HEK293T (cell line): ENCODE measurements at regions not wholly inside any gene's neighbourhood (a gene's known extent, or its start where the extent isn't known, plus 50 kb on each side); places are given as distances from the start of the nearest gene placed in this dataset.

Source experiments
- CTCF ChIA-PET: fragments of 350-600 bp; formaldehyde crosslinking; extraction: SDS; loops from one replicate; lab custom pipeline; 2021; ENCODE audit warnings: antibody characterized with exemption, inconsistent platforms; lab: Yijun Ruan, JAX
- POLR2A ChIA-PET: fragments of 350-600 bp; formaldehyde crosslinking; extraction: SDS; loops from one replicate; lab custom pipeline; 2020; ENCODE audit warnings: antibody characterized with exemption, inconsistent platforms; lab: Yijun Ruan, JAX
- DNase-seq: peaks from one replicate; pipeline ENCODE4 v3.0.0; 2012; ENCODE audit warnings: mixed read lengths; ENCODE audit errors: extremely low spot score
- ARNT ChIP-seq: fragments of 450-650 bp; IDR thresholded peaks from 2 replicates; pipeline ENCODE4 v1.6.1; 2017; ENCODE audit warnings: mild to moderate bottlenecking
- BHLHE40 ChIP-seq: fragments of 450-650 bp; IDR thresholded peaks from 2 replicates; pipeline ENCODE4 v1.6.1; 2016; ENCODE audit warnings: mild to moderate bottlenecking, moderate library complexity, borderline replicate concordance
- CTBP1 ChIP-seq: fragments of 450-650 bp; IDR thresholded peaks from 2 replicates; pipeline ENCODE4 v1.6.1; 2016; ENCODE audit warnings: borderline replicate concordance
- ELF4 ChIP-seq: fragments of 450-650 bp; IDR thresholded peaks from 2 replicates; pipeline ENCODE4 v1.6.1; 2017; ENCODE audit warnings: antibody characterized with exemption
- FOXA1 ChIP-seq: fragments of 450-650 bp; IDR thresholded peaks from 2 replicates; pipeline ENCODE4 v1.6.1; 2016; ENCODE audit warnings: mild to moderate bottlenecking
- FOXK2 ChIP-seq: fragments of 450-650 bp; IDR thresholded peaks from 2 replicates; pipeline ENCODE4 v1.6.1; 2016; ENCODE audit warnings: mild to moderate bottlenecking
- FOXM1 ChIP-seq: fragments of 450-650 bp; IDR thresholded peaks from 2 replicates; pipeline ENCODE4 v1.6.1; 2017; ENCODE audit warnings: mild to moderate bottlenecking, borderline replicate concordance
- HDGF ChIP-seq: fragments of 450-650 bp; IDR thresholded peaks from 2 replicates; pipeline ENCODE4 v1.6.1; 2017; ENCODE audit warnings: antibody characterized with exemption, borderline replicate concordance
- L3MBTL2 ChIP-seq: fragments of 450-650 bp; conservative IDR thresholded peaks from 2 replicates; pipeline ENCODE4 v1.6.1; 2016; ENCODE audit warnings: mild to moderate bottlenecking
- LEF1 ChIP-seq: fragments of 450-650 bp; IDR thresholded peaks from 2 replicates; pipeline ENCODE4 v1.6.1; 2017; ENCODE audit warnings: mild to moderate bottlenecking, borderline replicate concordance
- NFRKB ChIP-seq: fragments of 450-650 bp; IDR thresholded peaks from 2 replicates; pipeline ENCODE4 v1.6.1; 2016; ENCODE audit warnings: mild to moderate bottlenecking, moderate library complexity
- PKNOX1 ChIP-seq: fragments of 450-650 bp; IDR thresholded peaks from 2 replicates; pipeline ENCODE4 v1.6.1; 2016
- SP1 ChIP-seq: fragments of 450-650 bp; IDR thresholded peaks from 2 replicates; pipeline ENCODE4 v1.6.1; 2017
- SUZ12 ChIP-seq: fragments of 450-650 bp; IDR thresholded peaks from 2 replicates; pipeline ENCODE4 v1.6.1; 2016; ENCODE audit warnings: mild to moderate bottlenecking
- TARDBP ChIP-seq: fragments of 450-650 bp; IDR thresholded peaks from 2 replicates; pipeline ENCODE4 v1.6.1; 2016
- ZNF384 ChIP-seq: fragments of 450-650 bp; IDR thresholded peaks from 2 replicates; pipeline ENCODE4 v1.6.1; 2016

- no peak for TF ChIP-seq ARNT
- TF ChIP-seq ELF4 = no peak
- no peak for TF ChIP-seq L3MBTL2
- no peak for TF ChIP-seq TARDBP
- TF ChIP-seq LEF1 = no peak
- TF ChIP-seq HDGF = no peak
- TF ChIP-seq NFRKB = no peak
- no peak for TF ChIP-seq CTBP1
- no peak for TF ChIP-seq SUZ12
- no peak for TF ChIP-seq FOXK2
- TF ChIP-seq BHLHE40 = no peak
- TF ChIP-seq FOXA1 = no peak
- TF ChIP-seq SP1 = no peak
- TF ChIP-seq PKNOX1 = no peak
- no peak for TF ChIP-seq ZNF384
- POLR2A ChIA-PET = no interaction called here
- no peak for DNase-seq
- CTCF ChIA-PET = interaction anchor here (2.4 kb wide), 1 partner anchor 66 kb away, joined by 7 read pairs; no protein-coding TSS in a partner anchor
Measured at GRCh38 chr5:175795959-175796358, 75.4 kb upstream of the CPLX2 start.

GRCh38 chr5:175796536-175797499, 74.6 kb upstream of the CPLX2 start:
- DNase-seq = peak; percentile 95
- CTCF ChIA-PET = interaction anchor here (0.8 to 2.4 kb wide), 5 partner anchors 13 to 75 kb away, joined by 3 to 7 read pairs (median 3); no protein-coding TSS in a partner anchor
- TF ChIP-seq ZNF384 (no peak), CTBP1 (peak; percentile 44; the same call in 1 of the 2 replicates)
- POLR2A ChIA-PET = interaction anchor here (0.8 to 1.3 kb wide), 5 partner anchors 9 to 15 kb away, joined by 3 to 5 read pairs (median 4); no protein-coding TSS in a partner anchor

- TF ChIP-seq CTBP1 = no peak
- no peak for TF ChIP-seq FOXK2
- no peak for TF ChIP-seq FOXA1
- no peak for TF ChIP-seq LEF1
- no peak for TF ChIP-seq FOXM1
- DNase-seq = peak; percentile 22
- ChIA-PET POLR2A (interaction anchor here (1.2 to 1.3 kb wide), 2 partner anchors 11 to 13 kb away, joined by 4 to 5 read pairs; no protein-coding TSS in a partner anchor), CTCF (interaction anchor here (0.6 to 2.4 kb wide), 5 partner anchors 12 to 74 kb away, joined by 3 to 8 read pairs (median 4); no protein-coding TSS in a partner anchor)
Measured at GRCh38 chr5:175797521-175798038, 73.8 kb upstream of the CPLX2 start.

- no peak for TF ChIP-seq TARDBP
- no peak for TF ChIP-seq FOXK2
- TF ChIP-seq L3MBTL2 = no peak
- no peak for TF ChIP-seq FOXM1
- TF ChIP-seq NFRKB = no peak
- no peak for TF ChIP-seq ARNT
- no peak for TF ChIP-seq ZNF384
- no peak for TF ChIP-seq FOXA1
- TF ChIP-seq SUZ12 = no peak
- no peak for TF ChIP-seq ELF4
- no peak for TF ChIP-seq PKNOX1
- no peak for TF ChIP-seq CTBP1
- no peak for TF ChIP-seq LEF1
- TF ChIP-seq BHLHE40 = no peak
- TF ChIP-seq HDGF = no peak
- TF ChIP-seq SP1 = no peak
- CTCF ChIA-PET = no interaction called here
- no peak for DNase-seq
- POLR2A ChIA-PET = no interaction called here
Measured at GRCh38 chr5:175798626-175799025, 72.8 kb upstream of the CPLX2 start.

- DNase-seq = no peak
Measured at GRCh38 chr5:175800656-175801081, 70.7 kb upstream of the CPLX2 start.

GRCh38 chr5:175802361-175802760, 69.0 kb upstream of the CPLX2 start:
- no peak for DNase-seq
- ChIA-PET CTCF (no interaction called here), POLR2A (no interaction called here)
- no peak for TF ChIP-seq CTBP1
- no peak for TF ChIP-seq TARDBP
- TF ChIP-seq ELF4 = no peak
- TF ChIP-seq LEF1 = no peak
- no peak for TF ChIP-seq FOXK2
- TF ChIP-seq FOXM1 = no peak
- no peak for TF ChIP-seq FOXA1
- no peak for TF ChIP-seq SUZ12
- no peak for TF ChIP-seq L3MBTL2
- TF ChIP-seq ARNT = no peak
- TF ChIP-seq ZNF384 = no peak
- no peak for TF ChIP-seq BHLHE40
- TF ChIP-seq PKNOX1 = no peak
- TF ChIP-seq HDGF = no peak
- no peak for TF ChIP-seq SP1
- no peak for TF ChIP-seq NFRKB

More at GRCh38 chr5:175800656-175801081, 70.7 kb upstream of the CPLX2 start:
- ChIA-PET CTCF (no interaction called here), POLR2A (no interaction called here)
- no peak for TF ChIP-seq SP1
- TF ChIP-seq SUZ12 = no peak
- TF ChIP-seq ZNF384 = no peak
- TF ChIP-seq TARDBP = no peak
- no peak for TF ChIP-seq ELF4
- no peak for TF ChIP-seq LEF1
- TF ChIP-seq BHLHE40 = no peak
- TF ChIP-seq NFRKB = no peak
- TF ChIP-seq HDGF = no peak
- TF ChIP-seq FOXM1 = no peak
- no peak for TF ChIP-seq L3MBTL2
- no peak for TF ChIP-seq FOXK2
- TF ChIP-seq FOXA1 = no peak
- TF ChIP-seq ARNT = no peak
- no peak for TF ChIP-seq CTBP1
